HG03280 (cell line): ENCODE measurements at regions not wholly inside any gene's neighbourhood (a gene's known extent, or its start where the extent isn't known, plus 50 kb on each side); places are given as distances from the start of the nearest gene placed in this dataset.

Source experiments
- ATAC-seq: cut with Tn5 transposase; IDR thresholded peaks from one replicate; pipeline ENCODE4 v1.9.1; 2021; ENCODE audit warnings: mild to moderate bottlenecking, moderate library complexity; ENCODE audit not compliant: unreplicated experiment

DNA sequence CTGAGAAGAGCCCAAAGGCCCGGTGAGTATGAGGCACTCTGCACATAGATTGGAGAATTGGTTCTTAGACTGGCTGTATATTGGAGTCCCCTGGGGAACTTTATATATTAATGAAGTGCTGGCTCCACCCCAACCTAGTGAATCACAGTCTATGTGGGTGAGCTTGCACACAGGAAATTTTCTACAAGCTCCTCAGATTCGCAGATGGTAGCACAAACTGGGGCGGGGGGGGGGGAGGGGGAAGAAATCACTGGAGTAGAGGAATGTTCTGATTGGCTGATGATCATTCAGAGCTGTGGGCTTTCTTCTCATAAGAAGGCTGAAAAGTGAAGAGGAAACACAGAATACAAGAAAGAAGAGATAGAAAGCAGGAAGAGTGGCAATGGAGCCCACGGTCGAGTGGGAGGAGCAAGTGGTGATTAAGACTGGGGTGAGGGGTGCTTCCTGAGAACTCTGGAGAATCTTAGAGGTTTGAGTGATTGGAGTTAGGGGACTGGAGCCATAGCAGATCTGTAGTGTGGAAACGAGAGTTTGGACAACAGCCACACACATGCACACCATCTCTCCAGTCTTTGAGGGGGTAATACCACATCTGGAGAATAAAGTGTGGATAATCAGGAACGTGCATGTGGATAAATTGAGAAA lies 465.9 kb upstream of the DAB1 start:
- no peak for ATAC-seq

DNA sequence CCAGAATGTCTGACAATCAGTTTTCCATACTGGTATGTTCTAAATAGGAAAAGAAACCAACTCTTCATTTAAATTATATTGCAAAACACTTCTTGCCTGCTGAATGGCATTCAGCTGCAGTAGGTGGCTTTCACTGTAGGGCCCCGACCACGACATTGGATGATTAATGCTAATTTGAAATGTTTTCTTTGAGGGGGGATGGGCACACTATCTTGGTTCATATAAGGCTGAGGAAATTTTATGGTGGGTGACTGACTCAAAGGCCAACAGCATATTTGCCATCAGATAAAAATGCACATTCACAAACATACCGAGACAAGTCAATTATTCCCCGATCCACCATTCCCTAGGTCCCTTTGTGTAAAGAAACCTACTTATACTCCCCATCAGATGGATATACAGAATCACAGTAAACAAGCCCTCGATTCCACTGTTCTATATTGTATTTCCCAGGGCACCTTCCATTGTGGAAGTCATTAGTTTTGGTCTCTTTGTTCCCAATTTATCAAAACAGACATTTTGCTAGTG lies 464.2 kb upstream of the DAB1 start:
- ATAC-seq, result no peak

DNA sequence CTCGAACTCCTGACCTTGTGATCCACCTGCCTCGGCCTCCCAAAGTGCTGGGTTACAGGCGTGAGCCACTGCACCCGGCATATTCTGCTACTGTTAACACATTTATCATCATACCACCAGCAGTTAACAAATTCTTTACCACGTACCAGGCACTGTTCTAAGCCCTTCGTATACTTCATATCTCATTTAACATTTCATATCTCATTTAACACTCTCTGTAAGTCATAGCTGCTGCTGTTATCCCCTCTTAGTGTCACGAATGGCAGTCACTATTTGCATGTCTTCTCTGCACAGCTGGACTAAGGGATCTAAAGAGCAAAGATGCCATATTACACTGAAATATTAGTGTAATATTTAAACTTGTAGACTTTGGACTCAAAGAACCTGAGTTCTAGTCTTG lies 462.5 kb upstream of the DAB1 start:
- no peak for ATAC-seq

DNA sequence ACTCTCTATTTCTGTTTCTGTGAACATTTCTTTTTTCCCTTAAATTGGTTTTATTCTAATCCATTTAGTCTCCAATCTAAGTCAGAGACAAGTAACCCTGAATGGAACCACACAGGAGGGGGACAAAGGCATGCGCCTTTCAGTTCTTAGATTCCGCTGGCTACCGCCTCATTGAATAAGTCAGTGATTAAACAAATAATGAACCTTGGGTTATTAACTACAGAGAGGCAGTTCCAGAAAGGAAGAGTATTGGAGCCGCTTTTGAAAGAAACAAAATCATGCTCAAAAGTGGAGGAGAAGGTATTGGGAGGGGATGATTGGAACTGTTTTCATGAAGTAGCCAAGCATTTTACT lies 459.8 kb upstream of the DAB1 start:
- no peak for ATAC-seq

DNA sequence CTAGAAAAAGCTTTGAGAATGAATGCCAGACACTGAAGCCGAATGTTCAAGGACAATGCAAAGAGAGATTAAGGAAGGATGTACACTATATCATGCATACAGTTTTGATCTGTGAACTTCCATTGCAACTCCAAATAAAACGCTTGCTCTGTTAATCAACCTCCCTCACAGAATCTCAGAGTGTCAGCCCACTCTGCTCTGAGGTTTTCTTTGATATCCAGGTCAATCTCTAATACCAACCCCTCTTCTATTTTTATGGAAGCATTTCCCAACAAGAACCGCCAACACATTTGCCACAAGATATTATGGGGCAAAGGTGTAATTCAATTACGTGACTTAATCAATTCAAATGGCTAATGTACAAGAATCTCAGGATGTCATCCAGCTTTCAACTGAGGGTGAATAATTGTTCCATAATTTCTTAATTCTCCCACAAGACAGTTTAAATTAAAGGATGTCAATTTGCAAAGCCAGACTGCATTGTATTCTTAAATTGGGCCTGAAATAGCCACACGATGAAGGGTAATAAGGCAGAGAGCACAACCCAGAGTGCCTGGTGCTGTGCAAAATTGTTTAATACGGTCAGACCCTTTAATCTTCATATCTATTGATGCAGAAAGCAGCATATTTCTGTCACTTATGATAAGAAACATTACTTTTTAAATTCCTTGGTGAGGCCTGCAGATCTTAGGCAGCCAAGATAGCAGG lies 459.2 kb upstream of the DAB1 start:
- ATAC-seq, result no peak

DNA sequence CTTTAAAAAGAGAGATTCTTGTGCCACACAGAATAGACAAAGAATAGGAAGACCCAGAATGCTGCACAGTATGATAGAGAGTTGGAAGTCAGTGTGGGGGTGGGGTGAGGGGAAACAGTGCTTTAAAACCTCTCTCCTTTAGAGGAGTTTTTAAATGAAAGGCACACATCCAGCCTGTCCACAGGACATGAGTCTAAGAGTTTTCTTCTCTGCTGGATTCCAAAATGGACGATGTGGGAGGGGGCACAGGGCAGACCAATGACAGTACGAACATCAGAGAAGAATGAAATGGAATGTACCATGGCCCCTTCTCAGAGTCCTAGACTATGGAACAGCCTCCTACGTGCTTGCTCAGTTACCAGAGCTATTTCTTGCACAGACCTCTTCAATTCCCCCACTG lies 458.2 kb upstream of the DAB1 start:
- ATAC-seq, result no peak

DNA sequence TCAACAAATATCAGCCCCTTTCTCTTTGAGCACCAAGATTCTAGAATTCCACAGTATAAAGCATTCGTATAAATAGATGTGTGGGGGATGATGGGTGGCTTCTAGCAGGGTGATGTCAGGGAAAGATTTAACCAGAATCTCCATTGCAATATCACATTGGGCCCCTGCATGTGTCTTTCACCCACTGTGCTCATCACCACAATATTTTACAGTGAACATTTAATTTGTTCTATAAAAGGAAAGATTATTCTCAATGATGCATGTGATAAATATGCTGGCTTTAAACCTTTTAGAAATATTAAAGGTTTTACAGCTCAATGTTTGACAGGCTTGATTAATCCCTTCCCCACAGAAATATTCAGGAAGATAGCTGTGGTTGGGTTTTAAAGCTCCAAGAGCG lies 457.8 kb upstream of the DAB1 start:
- no peak for ATAC-seq

DNA sequence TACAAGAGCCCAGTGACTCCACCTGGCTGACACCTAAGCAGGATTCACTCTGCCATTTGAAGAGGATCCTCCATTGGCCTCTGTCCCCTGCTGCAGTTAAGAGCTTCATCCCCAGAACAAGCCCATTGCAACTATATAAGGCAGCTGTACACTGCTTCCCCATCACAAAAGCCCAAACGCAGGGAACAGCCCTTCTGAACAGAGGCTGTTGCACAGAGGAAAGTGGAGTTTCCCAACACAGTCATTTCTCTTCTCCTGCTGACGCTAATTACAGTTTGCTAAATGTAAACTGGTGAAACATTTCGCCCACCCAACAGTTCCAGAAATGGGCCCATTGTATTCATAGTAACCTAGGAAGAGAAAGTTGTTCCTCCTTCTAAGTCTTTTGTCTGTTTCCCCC lies 455.8 kb upstream of the DAB1 start:
- ATAC-seq, result no peak

DNA sequence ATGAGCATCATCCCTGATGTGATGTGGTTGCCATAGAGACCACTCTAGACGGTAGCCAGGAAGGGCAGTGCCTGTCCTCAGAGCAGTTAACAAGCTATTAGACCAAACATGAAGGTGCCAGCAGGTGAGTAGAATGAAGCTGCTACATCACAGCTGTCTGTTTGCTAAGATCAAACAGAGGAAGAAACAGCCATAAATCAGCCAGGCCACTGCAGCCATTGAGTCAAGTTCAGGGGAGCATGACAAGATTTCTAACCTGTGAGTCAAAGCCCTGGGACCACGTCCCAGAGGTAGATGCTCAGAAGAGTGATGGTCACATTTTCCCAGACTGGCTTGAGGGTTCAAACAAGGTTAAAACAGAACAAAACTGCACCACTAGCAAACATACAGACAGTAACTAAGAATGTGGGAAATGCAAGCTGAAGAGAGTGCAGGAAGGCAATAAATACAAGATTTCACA lies 450.6 kb upstream of the DAB1 start:
- no peak for ATAC-seq

DNA sequence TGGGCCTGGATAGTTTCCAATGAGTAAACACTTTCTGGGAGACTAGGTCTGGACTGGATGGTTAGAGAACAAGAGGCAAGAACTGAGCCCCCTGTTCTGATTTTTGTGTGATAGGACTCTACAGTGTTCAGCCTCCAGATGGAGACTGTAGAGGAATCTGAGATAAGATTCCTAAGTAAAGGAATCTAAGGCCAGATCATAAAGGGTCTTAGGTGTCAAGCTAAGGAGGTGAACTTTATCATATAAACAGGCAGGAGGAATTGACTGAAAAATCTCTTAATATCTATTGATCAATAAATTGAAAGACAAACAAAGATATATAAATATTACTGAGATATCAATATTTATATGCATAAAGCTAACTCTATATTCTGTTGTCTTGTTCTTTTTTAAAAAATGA lies 449.1 kb upstream of the DAB1 start:
- ATAC-seq, result no peak

DNA sequence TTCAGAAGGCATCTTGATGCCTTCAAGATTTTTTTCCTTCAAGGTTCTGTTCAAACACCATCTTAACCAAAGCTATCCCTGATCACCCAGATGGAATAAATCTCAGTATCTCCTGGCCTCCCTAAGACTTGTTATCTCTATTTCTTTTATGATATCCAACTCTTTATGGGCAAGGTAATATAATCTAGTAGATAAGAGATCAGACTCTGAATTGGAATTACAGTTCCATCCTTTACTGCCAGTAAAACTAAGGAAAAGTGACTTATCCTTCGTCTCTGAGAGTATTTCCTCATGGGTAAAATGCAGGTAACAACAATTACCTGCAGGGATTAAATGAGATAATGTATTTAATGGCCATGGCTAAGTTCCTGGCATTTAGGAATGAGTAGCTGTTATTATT lies 445.0 kb upstream of the DAB1 start:
- ATAC-seq, result no peak

DNA sequence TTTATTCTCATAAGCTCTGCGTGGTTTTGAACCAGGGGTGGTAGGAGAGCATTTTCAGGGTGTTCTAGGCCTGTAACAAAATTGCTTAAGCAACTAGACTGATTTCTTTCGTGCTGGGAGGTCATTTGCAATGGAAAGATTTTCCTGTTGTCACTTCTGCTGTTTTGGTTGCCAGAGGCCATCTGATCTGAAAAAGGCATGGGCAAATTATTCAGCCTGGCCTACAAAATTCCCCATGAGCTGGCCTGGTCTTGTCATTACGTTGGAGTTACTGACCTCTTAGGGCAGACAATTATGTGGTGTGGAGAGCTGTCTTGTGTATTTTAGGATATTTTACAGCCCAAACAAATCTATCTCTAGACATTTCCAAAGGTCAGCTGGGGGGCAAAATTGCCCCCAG lies 444.4 kb upstream of the DAB1 start:
- no peak for ATAC-seq

DNA sequence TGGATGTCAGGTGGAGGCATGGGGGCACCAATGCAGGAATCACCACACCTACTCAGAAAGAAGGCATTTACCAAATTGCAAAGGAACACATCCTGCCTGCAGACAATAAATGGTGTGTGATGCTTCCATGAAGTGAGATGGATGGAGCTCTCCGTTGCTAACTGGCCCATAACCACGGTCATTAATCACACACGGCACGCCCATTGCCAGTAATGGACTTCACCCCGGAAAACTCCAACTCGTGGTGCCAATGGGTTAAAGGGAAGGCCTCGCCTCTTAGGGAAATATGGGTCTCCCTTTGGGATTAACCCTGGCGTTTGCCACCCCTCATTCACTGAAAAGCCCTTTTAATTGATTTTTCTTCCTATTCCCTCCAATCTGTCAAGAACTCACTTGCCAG lies 443.1 kb upstream of the DAB1 start:
- ATAC-seq, result no peak

DNA sequence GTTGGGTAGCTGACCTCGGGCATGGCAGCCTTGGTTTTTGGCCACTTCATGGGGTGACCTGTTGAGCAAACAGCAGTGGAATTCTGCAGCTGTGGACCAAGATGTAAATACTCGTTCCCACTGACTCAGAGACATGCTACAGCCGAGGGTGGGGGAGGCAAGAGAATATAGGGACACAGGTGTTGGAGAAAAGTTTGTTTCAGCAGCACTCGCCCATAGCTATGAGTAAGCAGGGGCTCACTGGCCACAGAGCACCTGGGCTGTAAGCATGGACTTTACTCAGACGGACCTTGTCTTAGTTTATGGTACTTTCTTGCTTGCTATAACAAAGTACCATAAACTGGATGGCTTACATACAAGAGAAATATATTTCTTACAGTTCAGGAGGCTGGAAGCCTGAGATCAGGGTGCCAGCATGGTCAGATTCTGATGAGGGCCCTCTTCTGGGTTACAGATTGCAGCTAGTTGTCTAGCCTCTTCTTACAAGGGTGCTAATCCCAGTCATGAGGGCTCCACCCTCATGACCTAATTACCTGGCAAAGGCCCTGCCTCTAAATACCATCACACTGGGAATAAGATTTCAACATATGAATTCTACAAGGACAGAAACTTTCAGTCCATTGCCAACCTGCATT lies 437.2 kb upstream of the DAB1 start:
- no peak for ATAC-seq

DNA sequence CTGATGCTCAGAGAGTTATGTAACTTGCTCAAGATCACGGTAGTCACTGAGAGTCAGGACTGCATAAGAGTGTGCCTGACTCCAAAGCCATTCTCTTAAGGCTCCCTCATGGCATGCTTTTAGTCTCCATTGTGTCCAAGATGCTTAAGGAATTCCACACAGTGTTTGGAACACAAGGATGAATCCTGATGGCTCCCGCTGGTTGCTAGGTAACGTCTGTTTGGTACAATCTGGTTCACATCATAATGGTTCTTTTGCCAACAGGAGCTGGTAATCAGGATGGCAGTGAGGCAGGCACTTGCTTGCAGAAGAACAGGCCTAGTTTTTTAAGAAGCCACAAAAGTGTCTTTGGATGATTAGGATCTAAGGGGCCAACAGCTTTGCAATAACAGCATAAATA lies 436.5 kb upstream of the DAB1 start:
- no peak for ATAC-seq

DNA sequence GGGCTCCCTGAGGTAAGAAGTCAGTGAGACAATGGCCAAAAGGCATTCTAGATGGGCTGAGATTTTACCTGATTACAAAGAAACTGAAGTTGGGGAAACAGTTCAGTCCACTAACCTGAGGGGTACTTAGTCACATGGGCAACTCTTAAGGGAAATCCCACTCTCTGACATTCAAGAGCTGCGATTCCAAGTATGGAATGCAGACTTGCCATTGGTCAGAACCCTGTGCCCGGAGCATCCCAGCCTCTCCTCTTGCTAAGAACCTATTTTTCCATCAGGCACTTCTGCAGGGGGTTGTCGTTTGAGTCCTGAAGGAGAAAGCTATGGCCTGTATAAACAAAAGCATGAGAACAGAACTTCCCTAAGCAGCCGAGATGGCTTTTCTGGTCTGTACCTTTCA lies 434.9 kb upstream of the DAB1 start:
- ATAC-seq, result no peak

DNA sequence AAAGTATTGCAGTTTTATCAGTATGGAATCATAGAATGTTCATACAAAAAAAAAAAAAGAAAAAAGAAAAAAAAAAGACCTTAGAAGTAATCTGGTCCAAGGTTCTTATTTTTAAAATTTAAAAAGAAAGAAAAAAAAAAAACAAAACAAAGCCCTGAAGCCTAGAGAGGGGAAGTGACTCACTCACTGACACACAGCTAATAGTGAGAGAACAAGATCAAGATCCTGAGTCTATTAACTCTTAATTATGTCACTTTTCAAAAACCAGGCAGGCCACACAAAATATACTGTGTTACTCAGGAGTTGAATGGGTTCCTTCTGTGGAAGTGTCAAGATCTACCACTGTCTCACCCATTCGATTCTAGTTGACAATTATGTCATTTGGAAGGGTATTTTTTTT lies 433.9 kb upstream of the DAB1 start:
- no peak for ATAC-seq

DNA sequence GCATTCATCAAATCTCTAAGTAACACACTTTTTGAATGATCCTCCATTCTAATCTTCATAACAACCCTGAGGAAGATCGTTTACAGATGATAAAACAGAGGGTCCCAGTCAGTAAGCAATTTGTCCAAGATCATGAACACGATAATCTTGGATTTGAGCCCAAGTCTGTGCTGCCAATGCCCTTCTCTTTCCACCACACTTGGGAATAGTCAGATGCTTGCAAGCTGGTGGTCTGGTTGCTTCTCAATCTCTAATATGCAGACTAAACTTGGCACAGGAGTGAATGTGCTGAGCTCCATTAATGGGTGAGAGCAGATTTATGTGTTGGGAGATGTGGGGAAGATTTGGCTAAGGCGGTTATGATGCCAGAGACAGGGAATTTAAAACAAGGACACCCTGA lies 430.6 kb upstream of the DAB1 start:
- no peak for ATAC-seq

DNA sequence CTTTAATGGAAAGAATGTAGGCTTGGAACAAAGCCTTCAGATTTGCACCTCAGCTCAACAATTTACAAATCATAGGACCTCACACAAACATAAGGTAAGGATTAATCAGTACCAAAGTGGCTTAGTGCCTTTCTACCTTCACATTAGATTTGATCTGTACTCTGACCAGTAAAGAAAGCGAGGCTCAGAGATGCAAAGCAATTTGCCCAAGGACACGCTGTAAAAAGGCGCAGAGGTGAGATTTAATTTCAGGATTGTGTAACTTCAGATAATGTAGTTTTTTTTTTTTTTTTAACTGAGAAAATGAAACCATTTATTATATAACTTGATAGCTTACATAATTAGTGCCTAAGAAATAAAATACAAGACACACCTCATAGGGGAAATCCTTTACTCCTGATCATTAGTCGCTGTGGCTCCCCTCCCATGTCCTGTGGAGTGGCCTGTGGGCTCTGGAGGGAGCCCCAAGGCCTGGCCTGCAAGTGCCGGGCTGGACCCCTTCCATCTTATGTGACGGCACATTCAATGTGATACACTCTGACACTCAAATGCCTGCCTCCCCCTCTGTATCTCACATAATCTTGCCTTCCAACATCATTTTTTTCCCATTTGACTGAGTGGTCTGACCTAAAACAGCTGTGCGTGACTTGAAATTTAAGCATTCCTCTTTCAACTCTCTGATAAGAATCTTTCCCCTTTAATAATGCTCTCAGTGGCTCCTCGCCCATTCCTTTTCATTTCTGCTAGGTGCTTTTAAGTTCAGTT lies 426.5 kb upstream of the DAB1 start:
- no peak for ATAC-seq

DNA sequence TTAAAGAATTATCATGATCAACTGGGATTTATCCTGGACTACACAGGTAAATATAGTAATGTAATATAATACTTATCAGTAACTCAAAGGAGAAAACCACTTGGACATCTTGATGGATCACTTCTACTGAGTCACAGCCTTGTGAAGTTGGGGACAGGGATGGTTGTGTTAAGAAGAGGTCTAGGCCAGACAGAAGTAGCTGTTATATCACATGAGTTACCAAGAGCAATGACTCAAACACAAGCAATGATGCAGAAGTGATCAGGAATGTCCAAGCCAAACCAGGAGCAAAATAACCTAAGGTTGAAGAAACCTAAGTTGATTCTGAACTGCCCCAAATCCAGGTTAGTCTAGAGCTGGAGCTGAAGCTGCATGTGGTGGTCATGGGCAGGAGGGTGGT lies 424.5 kb upstream of the DAB1 start:
- ATAC-seq, result no peak

DNA sequence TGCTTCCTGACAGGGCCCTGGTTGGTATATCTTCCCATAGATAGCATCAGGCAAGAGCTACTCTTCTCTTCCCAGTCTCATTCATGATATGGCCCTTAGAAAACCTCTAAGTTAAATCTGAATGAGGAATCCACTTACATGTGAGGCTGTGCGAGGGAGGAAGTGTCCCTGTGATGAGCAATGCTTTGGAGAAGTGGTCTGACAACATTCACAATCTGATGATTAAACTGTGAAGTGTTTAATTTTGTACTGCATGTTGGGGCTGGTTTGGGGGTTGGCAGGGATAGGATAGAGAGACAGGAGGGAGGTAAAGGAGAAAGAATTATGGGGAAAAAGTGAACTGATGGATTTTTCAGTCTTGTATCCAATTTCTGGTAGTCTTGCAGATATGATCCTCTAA lies 421.2 kb upstream of the DAB1 start:
- no peak for ATAC-seq
